ENCODE measurements at regions not wholly inside any gene's neighbourhood (a gene's known extent, or its start where the extent isn't known, plus 50 kb on each side); places are given as distances from the start of the nearest gene placed in this dataset.

DNA sequence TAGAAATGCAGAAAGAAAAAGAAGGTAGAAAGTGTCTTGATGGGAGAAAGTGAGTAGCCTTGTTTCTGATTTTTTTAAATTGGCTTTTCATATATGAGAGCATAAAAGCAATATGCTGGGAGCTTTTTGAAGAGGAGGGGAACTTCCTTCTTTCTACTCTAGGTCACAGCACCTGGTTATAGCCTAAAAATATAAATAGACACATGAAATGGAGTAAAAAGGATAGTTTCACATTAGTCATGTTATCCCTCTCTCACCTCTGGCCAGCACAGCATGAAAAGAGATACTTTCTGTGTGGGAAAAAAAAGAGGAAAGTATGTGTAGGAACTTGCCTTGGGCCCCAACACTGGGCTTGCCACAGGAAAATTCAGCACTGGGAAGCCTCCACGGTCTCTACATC, 292.2 kb upstream of the ZWINT start:
- H3K27me3 ChIP-seq (ENCODE audit: control insufficient read depth, extremely low read depth, insufficient read depth, low read length): no peaks in the 10 kb centered on the region
- peaks cover 5% of the 10 kb centered on the region for H3K4me1 ChIP-seq (ENCODE audit: control insufficient read depth, extremely low read depth, insufficient read depth, low read length)
- DNase-seq (ENCODE audit: low read depth, low spot score) (no peak), FAIRE-seq (no peak)
- no peaks in the 10 kb centered on the region for H3K9me1 ChIP-seq (ENCODE audit: control insufficient read depth, extremely low read depth, insufficient read depth, low read length)
- no peaks in the 10 kb centered on the region for H4K20me1 ChIP-seq (ENCODE audit: control insufficient read depth, extremely low read depth, insufficient read depth, low read length)
- H3K36me3 ChIP-seq (ENCODE audit: control insufficient read depth in 2 of 2, extremely low read depth in 1 of 2, insufficient read depth in 2 of 2, low read length in 2 of 2): no peaks in the 10 kb centered on the region
- no peak for TF ChIP-seq EZH2 (IDR thresholded peaks at IDR 0.05; ENCODE audit: low read length)
- TF ChIP-seq, protein P1, sequence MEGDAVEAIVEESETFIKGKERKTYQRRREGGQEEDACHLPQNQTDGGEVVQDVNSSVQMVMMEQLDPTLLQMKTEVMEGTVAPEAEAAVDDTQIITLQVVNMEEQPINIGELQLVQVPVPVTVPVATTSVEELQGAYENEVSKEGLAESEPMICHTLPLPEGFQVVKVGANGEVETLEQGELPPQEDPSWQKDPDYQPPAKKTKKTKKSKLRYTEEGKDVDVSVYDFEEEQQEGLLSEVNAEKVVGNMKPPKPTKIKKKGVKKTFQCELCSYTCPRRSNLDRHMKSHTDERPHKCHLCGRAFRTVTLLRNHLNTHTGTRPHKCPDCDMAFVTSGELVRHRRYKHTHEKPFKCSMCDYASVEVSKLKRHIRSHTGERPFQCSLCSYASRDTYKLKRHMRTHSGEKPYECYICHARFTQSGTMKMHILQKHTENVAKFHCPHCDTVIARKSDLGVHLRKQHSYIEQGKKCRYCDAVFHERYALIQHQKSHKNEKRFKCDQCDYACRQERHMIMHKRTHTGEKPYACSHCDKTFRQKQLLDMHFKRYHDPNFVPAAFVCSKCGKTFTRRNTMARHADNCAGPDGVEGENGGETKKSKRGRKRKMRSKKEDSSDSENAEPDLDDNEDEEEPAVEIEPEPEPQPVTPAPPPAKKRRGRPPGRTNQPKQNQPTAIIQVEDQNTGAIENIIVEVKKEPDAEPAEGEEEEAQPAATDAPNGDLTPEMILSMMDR (optimal IDR thresholded peaks at IDR 0.05 in 1 of 3, IDR thresholded peaks at IDR 0.05 in 1 of 3, conservative IDR thresholded peaks at IDR 0.05 in 1 of 3; ENCODE audit: extremely low read depth in 1 of 3, insufficient read depth in 2 of 3, low read length in 3 of 3): no peak
- H3K27ac ChIP-seq (ENCODE audit: control insufficient read depth, insufficient read depth, low read length): no peak overlapping the region
- dilution Hi-C loops (cut with MboI; ENCODE audit: extremely low pct_ligation_motif_present, low sequenced_read_pairs): no loop called here
- H3K9ac ChIP-seq (ENCODE audit: control insufficient read depth, extremely low read depth, insufficient read depth, low read length): no peak overlapping the region
- no peaks in the 10 kb centered on the region for H3K9me3 ChIP-seq (ENCODE audit: control insufficient read depth, low read depth, low read length)
- H3K79me2 ChIP-seq (ENCODE audit: control insufficient read depth, insufficient read depth, low read length): no peaks in the 10 kb centered on the region
- no peak overlapping the region for H3K4me3 ChIP-seq (ENCODE audit: control insufficient read depth in 2 of 3, extremely low read depth in 1 of 3, insufficient read depth in 2 of 3, low read depth in 1 of 3, low read length in 3 of 3)
- H2AFZ ChIP-seq (ENCODE audit: control insufficient read depth, low read length): no peak overlapping the region
- no peak overlapping the region for H3K4me2 ChIP-seq (ENCODE audit: control insufficient read depth, extremely low read depth, insufficient read depth, low read depth, low read length)

DNA sequence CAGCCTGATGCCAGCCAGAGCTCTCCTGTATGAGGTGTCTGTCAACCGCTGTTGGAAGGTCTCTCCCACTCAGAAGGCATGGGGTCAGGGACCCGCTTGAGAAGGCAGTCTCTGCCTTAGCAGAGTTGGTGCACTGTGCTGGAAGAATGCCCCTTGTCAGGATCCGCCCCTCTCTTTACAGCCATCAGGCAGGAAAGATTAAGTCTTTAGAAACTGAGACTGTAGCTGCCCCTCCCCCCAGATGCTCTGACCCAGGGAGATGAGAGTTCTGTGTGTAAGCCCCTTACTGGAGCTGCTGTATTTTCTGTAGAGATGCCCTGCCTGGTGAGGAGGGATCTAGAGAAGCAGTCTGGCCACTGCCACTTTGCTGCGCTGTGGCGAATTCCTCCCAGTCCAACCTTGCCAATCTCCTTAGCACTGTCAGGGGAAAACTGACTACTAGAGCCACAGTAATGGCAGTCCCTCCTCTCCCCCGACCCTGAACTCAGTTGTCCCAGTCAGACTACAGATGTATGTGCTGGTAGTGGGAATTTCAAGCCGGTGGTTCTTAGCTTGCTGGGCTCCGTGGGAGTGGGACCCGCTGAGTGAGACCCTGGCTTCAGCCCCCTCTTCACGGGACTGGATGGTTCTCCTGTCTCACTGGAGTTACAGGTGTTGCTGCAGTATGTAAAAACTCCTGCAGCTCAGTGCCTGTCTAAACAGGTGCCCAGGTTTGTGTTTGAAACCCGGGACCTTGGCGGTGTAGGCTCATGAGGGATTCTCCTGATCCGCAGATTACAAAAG, 285.5 kb upstream of the ZWINT start:
- Histone ChIP-seq H3K79me2 (ENCODE audit: control insufficient read depth, insufficient read depth, low read length) (no peaks in the 10 kb centered on the region), H3K27ac (ENCODE audit: control insufficient read depth, insufficient read depth, low read length) (no peak overlapping the region), H3K9me3 (ENCODE audit: control insufficient read depth, low read depth, low read length) (no peaks in the 10 kb centered on the region), H3K27me3 (ENCODE audit: control insufficient read depth, extremely low read depth, insufficient read depth, low read length) (no peaks in the 10 kb centered on the region), H3K9ac (ENCODE audit: control insufficient read depth, extremely low read depth, insufficient read depth, low read length) (no peak overlapping the region), H3K36me3 (ENCODE audit: control insufficient read depth in 2 of 2, extremely low read depth in 1 of 2, insufficient read depth in 2 of 2, low read length in 2 of 2) (no peaks in the 10 kb centered on the region), H3K9me1 (ENCODE audit: control insufficient read depth, extremely low read depth, insufficient read depth, low read length) (no peaks in the 10 kb centered on the region), H2AFZ (ENCODE audit: control insufficient read depth, low read length) (no peak overlapping the region), H3K4me3 (ENCODE audit: control insufficient read depth in 2 of 3, extremely low read depth in 1 of 3, insufficient read depth in 2 of 3, low read depth in 1 of 3, low read length in 3 of 3) (no peak overlapping the region), H3K4me2 (ENCODE audit: control insufficient read depth, extremely low read depth, insufficient read depth, low read depth, low read length) (no peak overlapping the region), H3K4me1 (ENCODE audit: control insufficient read depth, extremely low read depth, insufficient read depth, low read length) (no peaks in the 10 kb centered on the region), H4K20me1 (ENCODE audit: control insufficient read depth, extremely low read depth, insufficient read depth, low read length) (no peaks in the 10 kb centered on the region)
- FAIRE-seq (no peak), DNase-seq (ENCODE audit: low read depth, low spot score) (no peak)
- dilution Hi-C loops (cut with MboI; ENCODE audit: extremely low pct_ligation_motif_present, low sequenced_read_pairs): no loop called here
- TF ChIP-seq EZH2 (IDR thresholded peaks at IDR 0.05; ENCODE audit: low read length): no peak
- TF ChIP-seq, protein P1 (optimal IDR thresholded peaks at IDR 0.05 in 1 of 3, IDR thresholded peaks at IDR 0.05 in 1 of 3, conservative IDR thresholded peaks at IDR 0.05 in 1 of 3; ENCODE audit: extremely low read depth in 1 of 3, insufficient read depth in 2 of 3, low read length in 3 of 3): no peak

All from keratinocyte (primary cell).